WTC11 (cell line): ENCODE measurements at regions not wholly inside any gene's neighbourhood (a gene's known extent, or its start where the extent isn't known, plus 50 kb on each side); places are given as distances from the start of the nearest gene placed in this dataset.

Experiments used
- ATAC-seq: fragments of 200-7000 bp; cut with Tn5 transposase; 2 replicates; pipeline ENCODE4 v1.10.0; 2021; ENCODE audit warnings: mild to moderate bottlenecking, moderate library complexity
- CTCF ChIA-PET: fragments of 300-600 bp; sonication (Branson Sonifier 250); formaldehyde crosslinking; loops from one replicate; lab custom pipeline; 2021; ENCODE audit warnings: antibody characterized with exemption; lab: Charles Lee
- POLR2A ChIA-PET: fragments of 350-600 bp; sonication (Branson Sonifier 250); formaldehyde crosslinking; loops from one replicate; lab custom pipeline; 2021; ENCODE audit warnings: antibody characterized with exemption; lab: Charles Lee
- DNase-seq: peaks from one replicate; pipeline ENCODE4 v3.0.0; 2021; ENCODE audit warnings: low spot score
- H3K27ac Mint-ChIP-seq: 2 replicates; pipeline ENCODE4 v1.8.0; 2021; ENCODE audit warnings: mixed read lengths
- H3K27me3 Mint-ChIP-seq: 2 replicates; pipeline ENCODE4 v1.8.0; 2021; ENCODE audit warnings: low read depth, mild to moderate bottlenecking, moderate library complexity, mixed read lengths
- H3K36me3 Mint-ChIP-seq: 2 replicates; pipeline ENCODE4 v1.8.0; 2021; ENCODE audit warnings: mixed read lengths
- H3K4me1 Mint-ChIP-seq: 2 replicates; pipeline ENCODE4 v1.8.0; 2022; ENCODE audit warnings: mixed read lengths
- H3K4me3 Mint-ChIP-seq: 2 replicates; pipeline ENCODE4 v1.8.0; 2021; ENCODE audit warnings: mild to moderate bottlenecking, moderate library complexity, mixed read lengths
- H3K9me3 Mint-ChIP-seq: 2 replicates; pipeline ENCODE4 v1.8.0; 2021; ENCODE audit warnings: mixed read lengths
- CREM ChIP-seq: sonication (generic); formaldehyde crosslinking; IDR thresholded peaks from 2 replicates; pipeline ENCODE4 v1.8.1; 2022; ENCODE audit warnings: mild to moderate bottlenecking, missing genetic modification reagents, moderate library complexity
- GTF2I ChIP-seq: fragments of 250-450 bp; sonication (Bioruptor Pico); conservative IDR thresholded peaks from 2 replicates; pipeline ENCODE4 v1.4.0; 2021; ENCODE audit warnings: mild to moderate bottlenecking
- SOX15 ChIP-seq: fragments of 250-450 bp; sonication (Bioruptor Pico); IDR thresholded peaks from 2 replicates; pipeline ENCODE4 v1.9.0; 2021; ENCODE audit warnings: mild to moderate bottlenecking
- ZNF263 ChIP-seq: sonication (generic); formaldehyde crosslinking; IDR thresholded peaks from 2 replicates; pipeline ENCODE4 v1.8.1; 2022; ENCODE audit warnings: low read depth, mild to moderate bottlenecking, moderate library complexity, missing genetic modification reagents
- TF ChIP-seq, protein P1 (sequence below): sonication (generic); formaldehyde crosslinking; IDR thresholded peaks from 2 replicates; pipeline ENCODE4 v1.8.0; 2022; ENCODE audit warnings: mild to moderate bottlenecking, missing genetic modification reagents
- TF ChIP-seq, protein P2 (sequence below): sonication (generic); formaldehyde crosslinking; IDR thresholded peaks from 2 replicates; pipeline ENCODE4 v1.8.1; 2023; ENCODE audit warnings: mild to moderate bottlenecking, missing genetic modification reagents, moderate library complexity
- TF ChIP-seq, protein P3 (sequence below): sonication (generic); formaldehyde crosslinking; IDR thresholded peaks from 2 replicates; pipeline ENCODE4 v1.8.1; 2022; ENCODE audit warnings: mild to moderate bottlenecking, missing genetic modification reagents, moderate library complexity, borderline replicate concordance
- TF ChIP-seq, protein P4 (sequence below): fragments of 200-600 bp; IDR thresholded peaks from 2 replicates; pipeline ENCODE4 v1.8.0; 2022; ENCODE audit warnings: antibody characterized with exemption
- TF ChIP-seq, protein P5 (sequence below): fragments of 250-450 bp; sonication (Bioruptor Pico); IDR thresholded peaks from 2 replicates; pipeline ENCODE4 v1.9.0; 2021; ENCODE audit warnings: mild to moderate bottlenecking, borderline replicate concordance
- TF ChIP-seq, protein P6 (sequence below): fragments of 250-450 bp; sonication (Bioruptor Pico); IDR thresholded peaks from 2 replicates; pipeline ENCODE4 v1.9.0; 2021; ENCODE audit warnings: mild to moderate bottlenecking

DNA sequence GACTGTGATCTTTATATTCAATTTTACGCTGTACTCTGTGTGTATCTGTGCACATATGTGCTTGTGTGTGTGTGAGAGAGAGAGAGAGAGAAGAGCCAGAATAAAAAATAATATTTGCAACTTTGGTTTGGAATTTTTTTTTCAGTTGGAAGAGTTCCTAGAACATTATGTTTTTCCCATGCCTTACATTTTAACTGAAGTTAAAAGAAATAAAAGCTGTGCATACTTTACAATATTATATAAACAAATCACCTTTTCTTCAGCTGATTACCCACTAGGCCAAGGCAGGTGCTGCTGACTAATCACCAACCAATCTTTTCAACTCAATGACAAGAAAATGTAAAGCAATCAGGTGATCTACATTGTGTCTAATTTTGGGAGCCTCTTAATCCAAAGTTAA lies 366.3 kb downstream of the NYAP2 start:
- TF ChIP-seq GTF2I (CRISPR knock-in tag) (no peak), SOX15 (CRISPR knock-in tag) (no peak), ZNF263 (CRISPR knock-in tag) (no peak)
- TF ChIP-seq, protein P1, sequence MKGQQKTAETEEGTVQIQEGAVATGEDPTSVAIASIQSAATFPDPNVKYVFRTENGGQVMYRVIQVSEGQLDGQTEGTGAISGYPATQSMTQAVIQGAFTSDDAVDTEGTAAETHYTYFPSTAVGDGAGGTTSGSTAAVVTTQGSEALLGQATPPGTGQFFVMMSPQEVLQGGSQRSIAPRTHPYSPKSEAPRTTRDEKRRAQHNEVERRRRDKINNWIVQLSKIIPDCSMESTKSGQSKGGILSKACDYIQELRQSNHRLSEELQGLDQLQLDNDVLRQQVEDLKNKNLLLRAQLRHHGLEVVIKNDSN, result no peak
- TF ChIP-seq, protein P2, sequence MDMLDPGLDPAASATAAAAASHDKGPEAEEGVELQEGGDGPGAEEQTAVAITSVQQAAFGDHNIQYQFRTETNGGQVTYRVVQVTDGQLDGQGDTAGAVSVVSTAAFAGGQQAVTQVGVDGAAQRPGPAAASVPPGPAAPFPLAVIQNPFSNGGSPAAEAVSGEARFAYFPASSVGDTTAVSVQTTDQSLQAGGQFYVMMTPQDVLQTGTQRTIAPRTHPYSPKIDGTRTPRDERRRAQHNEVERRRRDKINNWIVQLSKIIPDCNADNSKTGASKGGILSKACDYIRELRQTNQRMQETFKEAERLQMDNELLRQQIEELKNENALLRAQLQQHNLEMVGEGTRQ (CRISPR knock-in tag), result no peak
- TF ChIP-seq, protein P3, sequence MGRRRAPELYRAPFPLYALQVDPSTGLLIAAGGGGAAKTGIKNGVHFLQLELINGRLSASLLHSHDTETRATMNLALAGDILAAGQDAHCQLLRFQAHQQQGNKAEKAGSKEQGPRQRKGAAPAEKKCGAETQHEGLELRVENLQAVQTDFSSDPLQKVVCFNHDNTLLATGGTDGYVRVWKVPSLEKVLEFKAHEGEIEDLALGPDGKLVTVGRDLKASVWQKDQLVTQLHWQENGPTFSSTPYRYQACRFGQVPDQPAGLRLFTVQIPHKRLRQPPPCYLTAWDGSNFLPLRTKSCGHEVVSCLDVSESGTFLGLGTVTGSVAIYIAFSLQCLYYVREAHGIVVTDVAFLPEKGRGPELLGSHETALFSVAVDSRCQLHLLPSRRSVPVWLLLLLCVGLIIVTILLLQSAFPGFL (CRISPR knock-in tag), result no peak
- TF ChIP-seq, protein P4, sequence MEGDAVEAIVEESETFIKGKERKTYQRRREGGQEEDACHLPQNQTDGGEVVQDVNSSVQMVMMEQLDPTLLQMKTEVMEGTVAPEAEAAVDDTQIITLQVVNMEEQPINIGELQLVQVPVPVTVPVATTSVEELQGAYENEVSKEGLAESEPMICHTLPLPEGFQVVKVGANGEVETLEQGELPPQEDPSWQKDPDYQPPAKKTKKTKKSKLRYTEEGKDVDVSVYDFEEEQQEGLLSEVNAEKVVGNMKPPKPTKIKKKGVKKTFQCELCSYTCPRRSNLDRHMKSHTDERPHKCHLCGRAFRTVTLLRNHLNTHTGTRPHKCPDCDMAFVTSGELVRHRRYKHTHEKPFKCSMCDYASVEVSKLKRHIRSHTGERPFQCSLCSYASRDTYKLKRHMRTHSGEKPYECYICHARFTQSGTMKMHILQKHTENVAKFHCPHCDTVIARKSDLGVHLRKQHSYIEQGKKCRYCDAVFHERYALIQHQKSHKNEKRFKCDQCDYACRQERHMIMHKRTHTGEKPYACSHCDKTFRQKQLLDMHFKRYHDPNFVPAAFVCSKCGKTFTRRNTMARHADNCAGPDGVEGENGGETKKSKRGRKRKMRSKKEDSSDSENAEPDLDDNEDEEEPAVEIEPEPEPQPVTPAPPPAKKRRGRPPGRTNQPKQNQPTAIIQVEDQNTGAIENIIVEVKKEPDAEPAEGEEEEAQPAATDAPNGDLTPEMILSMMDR, result no peak
- TF ChIP-seq, protein P5, sequence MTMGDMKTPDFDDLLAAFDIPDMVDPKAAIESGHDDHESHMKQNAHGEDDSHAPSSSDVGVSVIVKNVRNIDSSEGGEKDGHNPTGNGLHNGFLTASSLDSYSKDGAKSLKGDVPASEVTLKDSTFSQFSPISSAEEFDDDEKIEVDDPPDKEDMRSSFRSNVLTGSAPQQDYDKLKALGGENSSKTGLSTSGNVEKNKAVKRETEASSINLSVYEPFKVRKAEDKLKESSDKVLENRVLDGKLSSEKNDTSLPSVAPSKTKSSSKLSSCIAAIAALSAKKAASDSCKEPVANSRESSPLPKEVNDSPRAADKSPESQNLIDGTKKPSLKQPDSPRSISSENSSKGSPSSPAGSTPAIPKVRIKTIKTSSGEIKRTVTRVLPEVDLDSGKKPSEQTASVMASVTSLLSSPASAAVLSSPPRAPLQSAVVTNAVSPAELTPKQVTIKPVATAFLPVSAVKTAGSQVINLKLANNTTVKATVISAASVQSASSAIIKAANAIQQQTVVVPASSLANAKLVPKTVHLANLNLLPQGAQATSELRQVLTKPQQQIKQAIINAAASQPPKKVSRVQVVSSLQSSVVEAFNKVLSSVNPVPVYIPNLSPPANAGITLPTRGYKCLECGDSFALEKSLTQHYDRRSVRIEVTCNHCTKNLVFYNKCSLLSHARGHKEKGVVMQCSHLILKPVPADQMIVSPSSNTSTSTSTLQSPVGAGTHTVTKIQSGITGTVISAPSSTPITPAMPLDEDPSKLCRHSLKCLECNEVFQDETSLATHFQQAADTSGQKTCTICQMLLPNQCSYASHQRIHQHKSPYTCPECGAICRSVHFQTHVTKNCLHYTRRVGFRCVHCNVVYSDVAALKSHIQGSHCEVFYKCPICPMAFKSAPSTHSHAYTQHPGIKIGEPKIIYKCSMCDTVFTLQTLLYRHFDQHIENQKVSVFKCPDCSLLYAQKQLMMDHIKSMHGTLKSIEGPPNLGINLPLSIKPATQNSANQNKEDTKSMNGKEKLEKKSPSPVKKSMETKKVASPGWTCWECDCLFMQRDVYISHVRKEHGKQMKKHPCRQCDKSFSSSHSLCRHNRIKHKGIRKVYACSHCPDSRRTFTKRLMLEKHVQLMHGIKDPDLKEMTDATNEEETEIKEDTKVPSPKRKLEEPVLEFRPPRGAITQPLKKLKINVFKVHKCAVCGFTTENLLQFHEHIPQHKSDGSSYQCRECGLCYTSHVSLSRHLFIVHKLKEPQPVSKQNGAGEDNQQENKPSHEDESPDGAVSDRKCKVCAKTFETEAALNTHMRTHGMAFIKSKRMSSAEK, result no peak
- H3K4me1 Mint-ChIP-seq, result no peaks in the 10 kb centered on the region
- POLR2A ChIA-PET, result no interaction called here
- no peak for ATAC-seq
- H3K27me3 Mint-ChIP-seq, result no peaks in the 10 kb centered on the region
- no peak for DNase-seq
- H3K27ac Mint-ChIP-seq, result no peak overlapping the region
- CTCF ChIA-PET, result no interaction called here
- H3K9me3 Mint-ChIP-seq, result no peaks in the 10 kb centered on the region
- H3K36me3 Mint-ChIP-seq, result no peaks in the 10 kb centered on the region
- H3K4me3 Mint-ChIP-seq, result no peak overlapping the region

DNA sequence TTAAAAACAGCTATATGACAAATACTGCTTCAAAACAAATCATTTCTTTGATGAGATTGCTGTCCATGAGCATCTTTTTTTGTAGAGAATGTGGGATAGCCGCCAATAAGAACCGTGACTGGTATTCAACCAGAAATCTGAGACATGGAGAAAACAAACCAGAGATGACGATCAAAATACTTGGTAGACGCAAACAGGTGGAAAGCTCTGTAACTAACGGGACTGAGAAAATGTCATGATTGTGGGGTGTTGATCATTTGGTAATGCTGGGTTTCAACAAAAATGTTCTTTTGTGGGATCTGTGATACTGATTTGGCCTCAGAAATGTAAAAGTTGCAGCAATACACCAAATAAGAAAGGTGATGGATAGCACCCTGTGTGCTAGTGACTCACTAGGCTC lies 364.8 kb downstream of the NYAP2 start:
- no peak for ATAC-seq
- Mint-ChIP-seq H3K27me3 (no peaks in the 10 kb centered on the region), H3K4me1 (no peaks in the 10 kb centered on the region), H3K36me3 (no peaks in the 10 kb centered on the region), H3K27ac (no peak overlapping the region), H3K4me3 (no peak overlapping the region), H3K9me3 (no peaks in the 10 kb centered on the region)
- POLR2A ChIA-PET, result no interaction called here
- no peak for DNase-seq
- TF ChIP-seq, protein P6, sequence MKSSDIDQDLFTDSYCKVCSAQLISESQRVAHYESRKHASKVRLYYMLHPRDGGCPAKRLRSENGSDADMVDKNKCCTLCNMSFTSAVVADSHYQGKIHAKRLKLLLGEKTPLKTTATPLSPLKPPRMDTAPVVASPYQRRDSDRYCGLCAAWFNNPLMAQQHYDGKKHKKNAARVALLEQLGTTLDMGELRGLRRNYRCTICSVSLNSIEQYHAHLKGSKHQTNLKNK, result no peak
- TF ChIP-seq, protein P4, result no peak
- no peak for TF ChIP-seq CREM (CRISPR knock-in tag)
- TF ChIP-seq, all 79 proteins: peak for 0
- CTCF ChIA-PET, result interaction anchor here (0.5 kb wide), 1 partner anchor 279 kb away, joined by 4 read pairs; no protein-coding TSS in a partner anchor
